NOMO-1 treated with dmso at 0.1 percent for 144 hours (cell line): ENCODE measurements at regions not wholly inside any gene's neighbourhood (a gene's known extent, or its start where the extent isn't known, plus 50 kb on each side); places are given as distances from the start of the nearest gene placed in this dataset.
"Not testable (repeated sequence)": the region's sequence is repeated elsewhere in the genome, so short reads cannot be mapped to it uniquely, and the experiment has no call there.

ENCODE experiments used
- DNase-seq: peaks from one replicate; lab custom pipeline; 2025; ENCODE audit not compliant: unreplicated experiment; lab: John Stamatoyannopoulos, UW

DNA sequence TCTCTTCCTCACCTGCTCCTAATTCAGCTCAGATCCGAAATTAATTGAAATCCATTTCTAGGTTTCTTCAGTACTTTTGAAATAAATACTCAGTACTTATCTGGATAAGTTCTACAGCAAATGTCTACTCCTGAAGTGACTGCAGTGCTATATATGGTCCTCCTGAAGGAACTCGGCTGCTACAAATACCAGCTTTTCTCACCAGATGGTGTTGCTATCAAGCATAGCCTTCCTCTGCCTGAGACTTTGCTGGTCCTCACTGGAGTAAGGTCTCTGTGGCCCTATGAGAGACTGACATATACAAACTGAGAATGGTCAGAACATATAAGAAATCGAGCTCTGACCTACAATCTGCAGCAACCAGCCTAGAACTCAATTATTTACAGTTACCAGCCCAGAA lies 161.6 kb downstream of the NDFIP2 start:
- no peak for DNase-seq

DNA sequence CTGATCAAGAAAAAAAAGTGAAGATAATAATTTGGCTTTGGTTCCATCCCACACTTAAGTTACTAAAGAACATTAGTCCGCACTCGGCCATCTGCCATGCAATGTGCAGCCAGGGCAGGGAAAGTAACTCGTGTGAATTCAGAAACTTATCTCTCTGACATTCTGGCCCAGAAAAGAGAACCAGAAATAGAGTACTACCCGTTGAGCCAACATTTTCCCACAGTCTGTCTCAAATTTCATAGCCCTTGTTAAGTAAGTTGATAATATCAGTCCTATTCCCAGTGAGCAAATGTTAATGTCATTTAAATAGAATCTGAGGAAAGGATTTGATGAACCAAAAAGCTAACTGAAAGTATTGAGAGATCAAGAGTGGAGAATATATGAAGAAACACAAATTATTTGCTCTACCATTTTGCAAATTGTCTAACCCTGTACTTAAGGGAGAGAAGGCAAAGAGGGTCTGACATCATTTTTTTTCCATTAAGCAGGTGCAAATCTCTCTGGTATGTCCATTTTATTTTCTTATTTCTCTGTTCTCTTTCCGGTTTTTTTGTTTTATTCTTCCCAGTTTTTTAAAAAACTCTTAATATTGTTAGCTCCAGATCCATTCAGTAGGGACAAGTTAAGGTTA lies 156.3 kb downstream of the NDFIP2 start:
- DNase-seq, result no peak

DNA sequence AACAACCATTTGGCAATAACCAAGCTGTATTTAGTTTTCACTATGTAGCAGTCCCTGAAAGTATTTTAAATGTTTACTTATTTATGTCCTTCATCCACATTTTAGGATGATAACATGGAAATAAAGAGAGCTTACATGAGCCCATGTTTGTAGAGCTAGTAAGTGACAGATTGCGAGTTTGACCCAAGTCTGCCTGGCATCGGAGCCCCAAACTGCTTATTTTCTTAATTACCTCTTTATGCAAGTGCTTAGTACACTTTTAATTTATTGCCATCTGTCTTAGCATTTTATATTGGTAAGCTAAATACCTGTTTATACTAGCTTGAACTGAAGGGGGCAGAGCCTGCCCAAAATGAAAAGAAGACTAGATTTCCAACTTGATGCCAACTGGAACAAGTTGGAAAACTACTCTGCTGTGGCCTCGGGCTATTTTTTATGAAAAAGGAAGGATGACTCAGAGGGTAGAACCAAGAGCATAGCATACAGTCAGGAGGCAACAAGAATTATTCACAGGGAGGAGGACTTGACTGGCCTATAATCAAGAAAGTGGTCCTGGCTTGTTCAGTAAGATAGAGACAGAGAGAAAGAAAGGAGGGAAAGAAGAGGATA lies 150.2 kb downstream of the NDFIP2 start:
- no peak for DNase-seq

DNA sequence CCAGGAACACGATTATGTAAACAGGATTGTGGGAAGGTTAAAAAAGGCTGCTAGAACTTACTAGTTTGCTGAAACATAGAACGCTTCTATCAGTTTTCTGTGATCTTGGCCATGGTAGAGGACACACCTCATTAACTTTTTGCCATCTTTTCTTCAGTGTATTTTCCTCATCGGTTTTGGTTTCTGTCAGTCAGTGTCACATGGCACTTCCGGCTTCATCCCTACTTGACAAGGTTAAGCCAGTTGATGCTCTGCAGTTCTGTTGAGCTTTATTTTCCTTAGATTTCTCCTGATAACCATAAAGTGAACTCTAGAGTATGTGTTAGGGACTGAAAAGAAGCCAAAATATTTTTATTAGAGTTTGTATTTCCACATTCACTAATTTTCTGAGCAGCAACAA lies 147.5 kb downstream of the NDFIP2 start:
- DNase-seq, result no peak

DNA sequence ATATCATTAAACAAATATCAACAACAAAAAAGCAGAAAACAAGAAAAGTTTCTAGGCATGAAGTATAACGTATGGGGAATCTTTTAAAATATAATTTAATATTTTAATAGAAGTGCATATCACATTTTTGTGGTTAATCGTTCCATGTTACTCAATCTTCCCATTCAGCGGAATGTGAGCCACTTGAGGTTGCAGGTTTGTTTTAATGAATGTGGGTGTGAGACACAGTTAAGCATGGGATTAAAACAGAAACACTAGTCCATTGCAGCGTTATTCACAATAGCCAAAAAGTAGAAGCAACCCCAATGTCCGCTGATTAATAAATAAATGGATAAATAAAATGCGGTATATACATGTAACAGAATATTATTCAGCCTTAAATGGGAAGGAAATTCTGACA lies 146.0 kb downstream of the NDFIP2 start:
- no peak for DNase-seq

- DNase-seq, result no peak
These were observed 144.6 kb downstream of the NDFIP2 start for GRCh38 chr13:79625517-79625916.

DNA sequence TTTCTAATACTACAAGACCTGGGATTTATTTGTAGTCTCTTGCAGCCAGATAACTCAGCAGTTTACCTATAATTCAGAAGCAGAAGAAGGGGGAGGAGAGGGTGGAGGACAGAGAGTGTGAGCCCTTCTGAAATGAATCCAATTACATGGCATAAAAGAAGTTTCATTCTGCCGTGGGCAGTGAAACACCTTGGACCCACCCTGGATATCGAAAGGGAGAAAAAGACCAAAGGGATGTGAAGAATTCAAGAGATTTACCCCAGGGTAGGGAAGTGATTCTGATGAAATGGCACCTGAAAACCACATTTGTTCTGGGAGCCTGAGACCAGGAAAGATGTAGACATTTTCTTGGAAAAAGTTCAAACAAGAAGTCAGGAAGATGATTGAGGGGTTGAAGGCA lies 140.9 kb downstream of the NDFIP2 start:
- no peak for DNase-seq

GRCh38 chr13:79621449-79621848 lies 140.5 kb downstream of the NDFIP2 start:
- DNase-seq, result no peak

GRCh38 chr13:79614250-79614918 lies 133.4 kb downstream of the NDFIP2 start:
- no peak for DNase-seq

DNA sequence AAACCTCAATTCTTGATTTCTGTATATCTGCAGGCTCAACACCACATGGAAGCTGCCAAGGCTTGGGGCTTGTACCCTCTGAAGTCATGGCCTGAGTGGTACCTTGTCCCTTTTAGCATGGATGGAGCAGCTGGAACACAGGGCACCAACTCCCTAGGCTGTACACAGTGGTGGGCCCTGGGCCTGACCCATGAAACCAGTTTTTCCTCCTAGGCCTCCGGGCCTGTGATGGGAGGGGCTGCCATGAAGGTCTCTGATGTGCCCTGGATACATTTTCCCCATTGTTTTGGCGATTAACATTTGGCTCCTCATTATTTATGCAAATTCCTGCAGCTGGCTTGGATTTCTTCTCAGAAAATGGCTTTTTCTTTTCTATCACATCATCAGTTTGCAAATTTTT lies 131.6 kb downstream of the NDFIP2 start:
- DNase-seq, result no peak

GRCh38 chr13:79607895-79608294 lies 126.9 kb downstream of the NDFIP2 start:
- not testable (repeated sequence) for DNase-seq
